ENCODE measurements at regions not wholly inside any gene's neighbourhood (a gene's known extent, or its start where the extent isn't known, plus 50 kb on each side); places are given as distances from the start of the nearest gene placed in this dataset.
A peak's percentile ranks its signal among the peaks of the same experiment; 100 is the strongest.

DNA sequence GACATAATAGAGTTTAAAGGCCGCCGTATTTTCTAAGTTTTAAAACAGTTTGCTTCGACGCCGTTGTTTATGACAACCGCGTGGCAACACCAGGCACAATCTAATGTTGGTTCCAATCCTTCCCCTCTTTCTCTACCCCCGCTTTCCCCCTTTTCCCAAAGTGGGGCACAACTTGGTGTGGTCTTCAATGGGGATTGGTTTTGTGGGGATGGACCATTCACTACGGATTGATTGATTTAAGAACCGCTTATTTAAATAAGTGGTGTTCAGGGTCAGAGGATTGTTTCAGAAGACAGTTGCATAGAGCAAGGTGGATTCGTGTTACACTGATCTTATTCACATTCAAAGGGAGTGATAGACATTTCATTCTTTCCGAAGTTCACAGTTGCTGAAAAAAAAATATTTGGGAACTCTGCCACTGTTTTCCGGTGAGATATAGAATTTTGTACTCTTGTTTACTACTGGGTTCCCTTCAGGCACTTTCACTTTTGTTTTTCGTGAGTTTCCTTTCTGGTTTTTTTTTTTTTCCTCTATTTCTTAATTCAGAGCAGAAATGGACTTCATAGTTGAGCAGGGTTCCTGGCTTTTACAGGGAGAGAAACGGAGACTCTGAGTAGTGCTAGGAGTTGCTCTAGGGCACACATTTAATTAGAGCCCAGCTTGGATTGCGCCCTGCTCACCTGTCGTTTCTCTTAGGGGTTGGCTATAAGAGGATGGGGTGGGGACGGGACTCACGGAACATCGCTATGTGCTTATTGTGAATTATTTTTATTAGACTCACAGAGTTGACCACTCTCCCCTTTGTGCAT lies 79.6 kb upstream of the AK4 start:
- H3K9me3 Mint-ChIP-seq: no peaks in the 10 kb centered on the region
- no peaks in the 10 kb centered on the region for H3K36me3 Mint-ChIP-seq
- H3K4me3 Mint-ChIP-seq: peak overlapping the region; percentile 91
- peaks cover 22% of the 10 kb centered on the region for H3K27me3 Mint-ChIP-seq (ENCODE audit: low read depth)
- no peak for TF ChIP-seq CTCF (IDR thresholded peaks at IDR 0.05; ENCODE audit: unreplicated experiment)
- peak overlapping the region; percentile 86 for H3K27ac Mint-ChIP-seq
- DNase-seq (ENCODE audit: low spot score in 2 of 2, unreplicated experiment in 2 of 2): no peak
- H3K4me1 Mint-ChIP-seq: peaks cover 31% of the 10 kb centered on the region

GRCh38 chr1:65069011-65069565 lies 78.9 kb upstream of the AK4 start:
- DNase-seq (ENCODE audit: low spot score in 2 of 2, unreplicated experiment in 2 of 2): no peak
- Mint-ChIP-seq H3K4me1 (peaks cover 31% of the 10 kb centered on the region), H3K9me3 (no peaks in the 10 kb centered on the region), H3K36me3 (no peaks in the 10 kb centered on the region), H3K27ac (no peak overlapping the region), H3K27me3 (ENCODE audit: low read depth) (peaks cover 22% of the 10 kb centered on the region), H3K4me3 (peak overlapping the region; percentile 91)
- no peak for TF ChIP-seq CTCF (IDR thresholded peaks at IDR 0.05; ENCODE audit: unreplicated experiment)

GRCh38 chr1:65072845-65073244 lies 75.2 kb upstream of the AK4 start:
- Mint-ChIP-seq H3K9me3 (no peaks in the 10 kb centered on the region), H3K36me3 (no peaks in the 10 kb centered on the region), H3K27ac (no peak overlapping the region), H3K4me3 (no peak overlapping the region), H3K4me1 (peaks cover 19% of the 10 kb centered on the region), H3K27me3 (ENCODE audit: low read depth) (peaks cover 22% of the 10 kb centered on the region)
- no peak for TF ChIP-seq CTCF (IDR thresholded peaks at IDR 0.05; ENCODE audit: unreplicated experiment)
- DNase-seq (ENCODE audit: low spot score in 2 of 2, unreplicated experiment in 2 of 2): no peak

GRCh38 chr1:65075123-65075976 lies 72.7 kb upstream of the AK4 start:
- peaks cover 19% of the 10 kb centered on the region for H3K27me3 Mint-ChIP-seq (ENCODE audit: low read depth)
- H3K27ac Mint-ChIP-seq: no peak overlapping the region
- H3K4me1 Mint-ChIP-seq: peaks cover 3% of the 10 kb centered on the region
- no peaks in the 10 kb centered on the region for H3K36me3 Mint-ChIP-seq
- H3K4me3 Mint-ChIP-seq: no peak overlapping the region
- no peaks in the 10 kb centered on the region for H3K9me3 Mint-ChIP-seq
- no peak for DNase-seq (ENCODE audit: low spot score in 2 of 2, unreplicated experiment in 2 of 2)
- TF ChIP-seq CTCF (IDR thresholded peaks at IDR 0.05; ENCODE audit: unreplicated experiment): no peak

GRCh38 chr1:65077369-65077768 lies 70.6 kb upstream of the AK4 start:
- Mint-ChIP-seq H3K27me3 (ENCODE audit: low read depth) (peaks cover 14% of the 10 kb centered on the region), H3K4me3 (no peak overlapping the region), H3K4me1 (peaks cover 3% of the 10 kb centered on the region), H3K36me3 (no peaks in the 10 kb centered on the region), H3K9me3 (no peaks in the 10 kb centered on the region), H3K27ac (no peak overlapping the region)
- DNase-seq (ENCODE audit: low spot score in 2 of 2, unreplicated experiment in 2 of 2): no peak
- no peak for TF ChIP-seq CTCF (IDR thresholded peaks at IDR 0.05; ENCODE audit: unreplicated experiment)

Measured in mesothelial cell of epicardium (in vitro differentiated cells).